Fibroblast of lung (primary cell): ENCODE measurements at regions not wholly inside any gene's neighbourhood (a gene's known extent, or its start where the extent isn't known, plus 50 kb on each side); places are given as distances from the start of the nearest gene placed in this dataset.

Source experiments
- EZH2 ChIP-seq: IDR thresholded peaks from 2 replicates; pipeline ENCODE4 v1.5.1; 2012; ENCODE audit warnings: low read length, control low read depth, mild to moderate bottlenecking; ENCODE audit errors: missing control alignments
- TF ChIP-seq, protein P1 (sequence below), 2 donors: IDR thresholded peaks in 1 of 2; conservative IDR thresholded peaks in 1 of 2; 1 replicate in 1 of 2; 2 replicates in 1 of 2; pipeline ENCODE4 v1.5.1; 2011 to 2012; ENCODE audit warnings: low read length in 2 of 2, control low read depth in 1 of 2, inconsistent platforms in 1 of 2, low read depth in 1 of 2, mild to moderate bottlenecking in 1 of 2

DNA sequence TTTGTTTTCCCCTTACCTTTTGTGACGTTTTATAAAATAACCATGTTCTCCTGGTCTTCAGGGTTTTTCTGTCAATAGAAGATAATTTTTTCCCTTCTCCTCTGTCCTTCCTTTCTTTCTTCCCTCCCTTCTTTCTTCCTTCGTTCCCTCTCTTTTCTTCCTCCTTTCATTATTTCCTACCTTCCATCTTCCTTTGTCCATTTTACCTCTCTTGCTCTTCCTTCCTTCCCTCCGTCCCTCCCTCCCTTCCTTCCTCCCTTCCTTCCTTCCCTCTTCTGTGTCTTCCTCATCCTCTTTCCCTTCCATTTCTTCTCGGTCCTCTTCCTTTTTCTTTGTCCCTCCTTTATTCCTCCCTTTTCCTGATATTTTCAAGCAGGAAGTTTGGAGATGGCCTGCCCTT is 128.2 kb downstream of the TEX36 start:
- TF ChIP-seq, protein P1, sequence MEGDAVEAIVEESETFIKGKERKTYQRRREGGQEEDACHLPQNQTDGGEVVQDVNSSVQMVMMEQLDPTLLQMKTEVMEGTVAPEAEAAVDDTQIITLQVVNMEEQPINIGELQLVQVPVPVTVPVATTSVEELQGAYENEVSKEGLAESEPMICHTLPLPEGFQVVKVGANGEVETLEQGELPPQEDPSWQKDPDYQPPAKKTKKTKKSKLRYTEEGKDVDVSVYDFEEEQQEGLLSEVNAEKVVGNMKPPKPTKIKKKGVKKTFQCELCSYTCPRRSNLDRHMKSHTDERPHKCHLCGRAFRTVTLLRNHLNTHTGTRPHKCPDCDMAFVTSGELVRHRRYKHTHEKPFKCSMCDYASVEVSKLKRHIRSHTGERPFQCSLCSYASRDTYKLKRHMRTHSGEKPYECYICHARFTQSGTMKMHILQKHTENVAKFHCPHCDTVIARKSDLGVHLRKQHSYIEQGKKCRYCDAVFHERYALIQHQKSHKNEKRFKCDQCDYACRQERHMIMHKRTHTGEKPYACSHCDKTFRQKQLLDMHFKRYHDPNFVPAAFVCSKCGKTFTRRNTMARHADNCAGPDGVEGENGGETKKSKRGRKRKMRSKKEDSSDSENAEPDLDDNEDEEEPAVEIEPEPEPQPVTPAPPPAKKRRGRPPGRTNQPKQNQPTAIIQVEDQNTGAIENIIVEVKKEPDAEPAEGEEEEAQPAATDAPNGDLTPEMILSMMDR (conservative IDR thresholded peaks at IDR 0.05 in 1 of 2, IDR thresholded peaks at IDR 0.05 in 1 of 2; ENCODE audit: low read depth in 1 of 2, low read length in 2 of 2): no peak
- no peak for TF ChIP-seq EZH2
